IMR-90 (cell line): ENCODE measurements at regions not wholly inside any gene's neighbourhood (a gene's known extent, or its start where the extent isn't known, plus 50 kb on each side); places are given as distances from the start of the nearest gene placed in this dataset.

Experiments used
- ATAC-seq: fragments of 200-7000 bp; cut with Tn5 transposase; 2 replicates; pipeline ENCODE4 v1.9.1; 2020; ENCODE audit warnings: low read depth, mild to moderate bottlenecking, moderate library complexity
- BruUV-seq: library from RNA; stranded (reverse); fragments of 400-500 nt; replicated peaks from 2 replicates; lab custom pipeline; 2021; lab: Mats Ljungman, UMichigan
- CTCF ChIA-PET: fragments of 300-600 bp; formaldehyde crosslinking; extraction: SDS; loops from one replicate; lab custom pipeline; 2021; ENCODE audit warnings: antibody characterized with exemption; lab: Yijun Ruan, JAX
- POLR2A ChIA-PET: fragments of 300-600 bp; sonication (Branson Sonifier 250); formaldehyde crosslinking; loops from one replicate; lab custom pipeline; 2022; ENCODE audit warnings: antibody characterized with exemption; ENCODE audit not compliant: unreplicated experiment; lab: Charles Lee
- DNase-seq: peaks from one replicate; pipeline ENCODE4 v3.0.0; 2013
- H2AFZ ChIP-seq: replicated peaks from 2 replicates; pipeline ENCODE3; 2013; ENCODE audit warnings: low read length, mild to moderate bottlenecking; ENCODE audit not compliant: poor library complexity
- H2AK5ac ChIP-seq: 2 replicates; pipeline ENCODE4 v1.6.1; 2013; ENCODE audit warnings: low read depth, low read length, inconsistent platforms
- H2AK9ac ChIP-seq: replicated peaks from 2 replicates; pipeline ENCODE3; 2013; ENCODE audit warnings: mild to moderate bottlenecking, low read depth, low read length, moderate library complexity; ENCODE audit not compliant: poor library complexity
- H2BK120ac ChIP-seq: 2 replicates; pipeline ENCODE4 v1.6.1; 2013; ENCODE audit warnings: low read depth, low read length, inconsistent platforms
- H2BK15ac ChIP-seq: 3 replicates; pipeline ENCODE4 v1.6.1; 2013; ENCODE audit warnings: low read depth, low read length, inconsistent platforms
- H2BK20ac ChIP-seq: 2 replicates; pipeline ENCODE4 v1.6.1; 2013; ENCODE audit warnings: low read depth, mild to moderate bottlenecking, inconsistent platforms, low read length, moderate library complexity
- H2BK5ac ChIP-seq: 2 replicates; pipeline ENCODE4 v1.6.1; 2013; ENCODE audit warnings: mild to moderate bottlenecking, low read depth, low read length, inconsistent platforms; ENCODE audit not compliant: poor library complexity, severe bottlenecking
- H3K14ac ChIP-seq: replicated peaks from 2 replicates; pipeline ENCODE4 v1.6.1; 2013; ENCODE audit warnings: low read depth, low read length, inconsistent platforms
- H3K18ac ChIP-seq: 2 replicates; pipeline ENCODE4 v1.6.1; 2013; ENCODE audit warnings: low read depth, low read length, control low read depth
- H3K23ac ChIP-seq: 2 replicates; pipeline ENCODE4 v1.6.1; 2013; ENCODE audit warnings: low read depth, low read length, inconsistent platforms
- H3K27ac ChIP-seq: 2 replicates; pipeline ENCODE4 v1.5.1; 2013; ENCODE audit warnings: mild to moderate bottlenecking, control low read depth, low read length; ENCODE audit not compliant: insufficient read depth
- H3K27me3 ChIP-seq: 2 replicates; pipeline ENCODE4 v1.6.1; 2013; ENCODE audit warnings: low read length; ENCODE audit not compliant: control insufficient read depth, insufficient read depth
- H3K36me3 ChIP-seq: 2 replicates; pipeline ENCODE4 v1.6.1; 2013; ENCODE audit warnings: low read length, mixed read lengths; ENCODE audit not compliant: control insufficient read depth, insufficient read depth
- H3K4ac ChIP-seq: 2 replicates; pipeline ENCODE4 v1.6.1; 2013; ENCODE audit warnings: low read depth, low read length, inconsistent platforms
- H3K4me1 ChIP-seq: 2 replicates; pipeline ENCODE4 v1.6.1; 2013; ENCODE audit warnings: low read length, mixed read lengths; ENCODE audit not compliant: control insufficient read depth, insufficient read depth
- H3K4me2 ChIP-seq: 2 replicates; pipeline ENCODE4 v1.6.1; 2013; ENCODE audit warnings: low read depth, mild to moderate bottlenecking, control low read depth, low read length, moderate library complexity
- H3K4me3 ChIP-seq: 2 replicates; pipeline ENCODE4 v1.5.1; 2013; ENCODE audit warnings: low read depth, mild to moderate bottlenecking, control low read depth, low read length, moderate library complexity; ENCODE audit not compliant: insufficient read depth
- H3K56ac ChIP-seq: 2 replicates; pipeline ENCODE4 v1.6.1; 2013; ENCODE audit warnings: low read length, inconsistent platforms; ENCODE audit not compliant: insufficient read depth; ENCODE audit errors: extremely low read depth
- H3K79me1 ChIP-seq, 2 experiments: 2 replicates each; pipeline ENCODE4 v1.6.1; 2013; ENCODE audit warnings: low read length in 2 of 2, inconsistent platforms in 1 of 2, low read depth in 1 of 2
- H3K9ac ChIP-seq: 2 replicates; pipeline ENCODE4 v1.6.1; 2013; ENCODE audit warnings: low read depth, low read length, control low read depth
- H3K9me1 ChIP-seq: 2 replicates; pipeline ENCODE4 v1.6.1; 2013; ENCODE audit warnings: low read length, inconsistent platforms; ENCODE audit not compliant: insufficient read depth
- H3K9me3 ChIP-seq: 2 replicates; pipeline ENCODE4 v1.6.1; 2013; ENCODE audit warnings: low read length; ENCODE audit not compliant: control insufficient read depth, insufficient read depth
- H4K20me1 ChIP-seq: 2 replicates; pipeline ENCODE4 v1.6.1; 2013; ENCODE audit warnings: low read length, inconsistent platforms; ENCODE audit not compliant: insufficient read depth
- H4K5ac ChIP-seq: 2 replicates; pipeline ENCODE4 v1.6.1; 2013; ENCODE audit warnings: mild to moderate bottlenecking, low read depth, low read length, control low read depth
- H4K8ac ChIP-seq, 2 experiments: 2 replicates each; pipeline ENCODE4 v1.6.1; 2013; ENCODE audit warnings: low read depth in 2 of 2, low read length in 2 of 2, control low read depth in 1 of 2, inconsistent platforms in 1 of 2
- H4K91ac ChIP-seq: 2 replicates; pipeline ENCODE4 v1.6.1; 2013; ENCODE audit warnings: low read depth, low read length, inconsistent platforms; ENCODE audit not compliant: insufficient read depth
- BHLHE40 ChIP-seq: fragments of 150-350 bp; IDR thresholded peaks from 2 replicates; pipeline ENCODE4 v1.6.1; 2016; ENCODE audit warnings: mild to moderate bottlenecking, low read depth, low read length
- ELK1 ChIP-seq: fragments of 150-350 bp; IDR thresholded peaks from 2 replicates; pipeline ENCODE4 v1.6.1; 2016; ENCODE audit warnings: low read depth, mild to moderate bottlenecking, low read length, moderate library complexity, borderline replicate concordance
- MAFK ChIP-seq: IDR thresholded peaks from 2 replicates; pipeline ENCODE4 v1.6.1; 2012; ENCODE audit warnings: low read depth, low read length, improper control_type of control experiment
- MAZ ChIP-seq: IDR thresholded peaks from 2 replicates; pipeline ENCODE4 v1.6.1; 2012; ENCODE audit warnings: low read depth, mild to moderate bottlenecking, low read length, improper control_type of control experiment, moderate library complexity, borderline replicate concordance
- MXI1 ChIP-seq: IDR thresholded peaks from 2 replicates; pipeline ENCODE4 v1.6.1; 2012; ENCODE audit warnings: low read depth, mild to moderate bottlenecking, low read length, moderate library complexity, borderline replicate concordance
- NFE2L2 ChIP-seq: fragments of 150-350 bp; IDR thresholded peaks from 2 replicates; pipeline ENCODE4 v1.6.1; 2016; ENCODE audit warnings: low read depth, mild to moderate bottlenecking, low read length
- POLR2A ChIP-seq: IDR thresholded peaks from 2 replicates; pipeline ENCODE4 v1.6.1; 2012; ENCODE audit warnings: mild to moderate bottlenecking, low read depth, low read length
- RAD21 ChIP-seq: IDR thresholded peaks from 2 replicates; pipeline ENCODE4 v1.6.1; 2012; ENCODE audit warnings: low read length, improper control_type of control experiment
- RCOR1 ChIP-seq: IDR thresholded peaks from 2 replicates; pipeline ENCODE4 v1.6.1; 2012; ENCODE audit warnings: mild to moderate bottlenecking, low read length, improper control_type of control experiment; ENCODE audit not compliant: insufficient replicate concordance
- USF2 ChIP-seq: fragments of 150-350 bp; IDR thresholded peaks from 2 replicates; pipeline ENCODE4 v1.6.1; 2017; ENCODE audit warnings: mild to moderate bottlenecking, antibody characterized with exemption, low read length, low read depth
- WGBS, 2 experiments: methylation state at CpG; one replicate each; pipeline versions ENCODE4 v1.1.5 to v1.1.7; 2013; ENCODE audit warnings: missing lambda C conversion rate in 2 of 2; ENCODE audit not compliant: insufficient read length in 1 of 2; ENCODE audit errors: extremely low coverage in 2 of 2; 5-methylcytosine and 5-hydroxymethylcytosine counted together
- dilution Hi-C: fragments of 300-500 bp; cut with HindIII; formaldehyde crosslinking; loops from one replicate; pipeline ENCODE4 v1.14.3; 2018; ENCODE audit warnings: low sequenced_read_pairs; ENCODE audit not compliant: unreplicated experiment
- in situ Hi-C: fragments of 300-500 bp; cut with MboI; formaldehyde crosslinking; loops from 3 replicates; pipeline ENCODE4 v1.14.3; 2019; ENCODE audit warnings: low sequenced_read_pairs, inconsistent platforms, mixed read lengths
- intact Hi-C: fragments of 100-400 bp; cut with micrococcal nuclease; formaldehyde crosslinking; loops from 2 replicates; pipeline ENCODE4 v1.10.0; 2022

- ATAC-seq (no peak), DNase-seq (no peak)
- no peak overlapping the region for H3K4me2 ChIP-seq
- no peaks in the 10 kb centered on the region for H3K27me3 ChIP-seq
- peaks cover under 1 to 8% of the 10 kb centered on the region in 2 experiments; a peak in 3 of 4 replicates for H3K79me1 ChIP-seq
- in situ Hi-C loops (no loop called here), intact Hi-C loops (no loop called here), dilution Hi-C loops (no loop called here)
- H3K18ac ChIP-seq: no peak overlapping the region
- H3K56ac ChIP-seq: no peak overlapping the region
- no CpG with 5 or more reads among the region's 3 CpGs for WGBS, 2 experiments
- H3K4me3 ChIP-seq: no peak overlapping the region
- H3K9ac ChIP-seq: no peak overlapping the region
- no peak overlapping the region for H2BK20ac ChIP-seq
- H3K36me3 ChIP-seq: peaks cover 1% of the 10 kb centered on the region; the same call in 1 of the 2 replicates
- H3K4ac ChIP-seq: no peak overlapping the region
- H3K23ac ChIP-seq: no peak overlapping the region
- no TSS peak for BruUV-seq
- H2BK5ac ChIP-seq: no peak overlapping the region
- H4K91ac ChIP-seq: no peak overlapping the region
- H3K9me1 ChIP-seq: no peaks in the 10 kb centered on the region
- no peak overlapping the region for H4K5ac ChIP-seq
- POLR2A ChIA-PET: no interaction called here
- no peaks in the 10 kb centered on the region for H4K20me1 ChIP-seq
- peaks cover 8% of the 10 kb centered on the region for H3K9me3 ChIP-seq
- CTCF ChIA-PET: no interaction called here
- no peak overlapping the region for H2BK120ac ChIP-seq
- H2BK15ac ChIP-seq: no peak overlapping the region
- no peak overlapping the region for H2AK9ac ChIP-seq
- no peak overlapping the region for H3K27ac ChIP-seq
- no peak overlapping the region for H4K8ac ChIP-seq
- no peak overlapping the region for H2AFZ ChIP-seq
- no peak overlapping the region for H3K14ac ChIP-seq
- no peaks in the 10 kb centered on the region for H3K4me1 ChIP-seq
- H2AK5ac ChIP-seq: no peak overlapping the region
- TF ChIP-seq BHLHE40 (no peak), POLR2A (no peak), MAZ (no peak), ELK1 (no peak), USF2 (no peak), RCOR1 (no peak), NFE2L2 (no peak), MAFK (no peak), RAD21 (no peak), MXI1 (no peak)
Measured at GRCh38 chr7:149573519-149573918, 75.9 kb upstream of the ZNF746 start.
